Mesendoderm (in vitro differentiated cells): ENCODE measurements at regions not wholly inside any gene's neighbourhood (a gene's known extent, or its start where the extent isn't known, plus 50 kb on each side); places are given as distances from the start of the nearest gene placed in this dataset.

ENCODE experiments used
- DNase-seq: peaks from one replicate; pipeline ENCODE4 v3.0.0; 2013
- H2AK5ac ChIP-seq: 2 replicates; pipeline ENCODE4 v1.6.1; 2013; ENCODE audit warnings: low read length, inconsistent platforms
- H2BK120ac ChIP-seq: 2 replicates; pipeline ENCODE4 v1.6.1; 2013; ENCODE audit warnings: low read depth, mild to moderate bottlenecking, low read length, moderate library complexity, mixed read lengths
- H2BK15ac ChIP-seq: replicated peaks from 2 replicates; pipeline ENCODE4 v1.6.1; 2013; ENCODE audit warnings: low read depth, mild to moderate bottlenecking, moderate library complexity
- H2BK5ac ChIP-seq: 2 replicates; pipeline ENCODE4 v1.6.1; 2013; ENCODE audit warnings: low read length, inconsistent platforms
- H3K18ac ChIP-seq: 2 replicates; pipeline ENCODE4 v1.6.1; 2013; ENCODE audit warnings: mild to moderate bottlenecking, low read length, mixed read lengths
- H3K23ac ChIP-seq: one replicate; pipeline ENCODE4 v1.6.1; 2013; ENCODE audit warnings: low read length
- H3K27ac ChIP-seq: 2 replicates; pipeline ENCODE4 v1.5.1; 2013; ENCODE audit warnings: low read depth, mild to moderate bottlenecking, inconsistent platforms, low read length, moderate library complexity
- H3K27me3 ChIP-seq: 2 replicates; pipeline ENCODE4 v1.6.1; 2013; ENCODE audit warnings: low read length, control low read depth, mild to moderate bottlenecking, inconsistent platforms; ENCODE audit not compliant: insufficient read depth, poor library complexity
- H3K36me3 ChIP-seq: 2 replicates; pipeline ENCODE4 v1.6.1; 2013; ENCODE audit warnings: low read length, inconsistent platforms; ENCODE audit not compliant: control insufficient read depth, insufficient read depth
- H3K4ac ChIP-seq: one replicate; pipeline ENCODE4 v1.6.1; 2013; ENCODE audit warnings: low read depth, mild to moderate bottlenecking, low read length, moderate library complexity
- H3K4me1 ChIP-seq: 2 replicates; pipeline ENCODE4 v1.6.1; 2013; ENCODE audit warnings: low read depth, low read length, inconsistent platforms; ENCODE audit not compliant: control insufficient read depth
- H3K4me2 ChIP-seq: 2 replicates; pipeline ENCODE4 v1.6.1; 2013; ENCODE audit warnings: low read length
- H3K4me3 ChIP-seq: 2 replicates; pipeline ENCODE4 v1.5.1; 2013; ENCODE audit warnings: mild to moderate bottlenecking, low read length
- H3K56ac ChIP-seq: one replicate; pipeline ENCODE4 v1.6.1; 2013; ENCODE audit warnings: low read length
- H3K79me1 ChIP-seq: 2 replicates; pipeline ENCODE4 v1.6.1; 2013; ENCODE audit warnings: low read length, inconsistent platforms
- H3K79me2 ChIP-seq: 2 replicates; pipeline ENCODE4 v1.6.1; 2013; ENCODE audit warnings: mild to moderate bottlenecking, low read length; ENCODE audit not compliant: control insufficient read depth, insufficient read depth
- H3K9ac ChIP-seq: 2 replicates; pipeline ENCODE4 v1.6.1; 2013; ENCODE audit warnings: low read length, inconsistent platforms
- H4K5ac ChIP-seq: one replicate; pipeline ENCODE4 v1.6.1; 2013; ENCODE audit warnings: low read length
- H4K8ac ChIP-seq: one replicate; pipeline ENCODE4 v1.6.1; 2013; ENCODE audit warnings: low read depth, mild to moderate bottlenecking, control low read depth, low read length, moderate library complexity
- WGBS: extraction: QIAGEN DNeasy Blood & Tissue Kit; methylation state at CpG from one replicate; pipeline ENCODE4 v1.1.7; 2013; ENCODE audit warnings: low lambda C conversion rate, missing lambda C conversion rate; ENCODE audit not compliant: insufficient coverage; ENCODE audit errors: extremely low coverage; 5-methylcytosine and 5-hydroxymethylcytosine counted together

DNA sequence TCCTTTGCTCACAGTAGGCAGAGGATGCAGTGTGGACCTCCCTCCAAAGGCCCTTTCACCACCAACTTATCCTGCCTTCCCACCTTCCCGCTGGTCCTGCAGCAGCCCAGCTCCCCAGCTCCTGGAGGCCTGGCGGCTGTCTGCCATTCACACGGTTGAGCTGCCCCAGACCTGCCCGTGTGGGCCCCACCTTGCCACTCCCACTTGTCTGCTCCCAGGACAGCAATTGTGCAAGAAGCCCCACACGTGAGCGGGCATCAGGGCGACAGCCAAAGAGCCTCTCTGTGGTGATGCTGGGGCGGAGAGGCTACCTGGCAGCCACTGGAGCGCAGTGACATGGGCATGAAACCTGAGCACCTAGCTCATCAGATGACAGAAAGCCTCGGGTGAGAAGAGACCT lies 248.6 kb upstream of the MAF start:
- Histone ChIP-seq H3K36me3 (no peaks in the 10 kb centered on the region), H3K4me2 (no peak overlapping the region), H3K4ac (no peak overlapping the region), H3K79me2 (no peaks in the 10 kb centered on the region), H3K23ac (no peak overlapping the region), H4K8ac (no peak overlapping the region), H3K56ac (no peak overlapping the region), H3K18ac (no peak overlapping the region), H3K79me1 (no peaks in the 10 kb centered on the region), H2AK5ac (no peak overlapping the region), H3K9ac (no peak overlapping the region), H3K4me1 (no peaks in the 10 kb centered on the region), H2BK5ac (no peak overlapping the region), H3K27ac (no peak overlapping the region), H3K4me3 (no peak overlapping the region), H3K27me3 (no peaks in the 10 kb centered on the region), H2BK120ac (no peak overlapping the region), H2BK15ac (no peak overlapping the region), H4K5ac (no peak overlapping the region)
- no peak for DNase-seq
- WGBS: no CpG with 5 or more reads among the region's 10 CpGs

DNA sequence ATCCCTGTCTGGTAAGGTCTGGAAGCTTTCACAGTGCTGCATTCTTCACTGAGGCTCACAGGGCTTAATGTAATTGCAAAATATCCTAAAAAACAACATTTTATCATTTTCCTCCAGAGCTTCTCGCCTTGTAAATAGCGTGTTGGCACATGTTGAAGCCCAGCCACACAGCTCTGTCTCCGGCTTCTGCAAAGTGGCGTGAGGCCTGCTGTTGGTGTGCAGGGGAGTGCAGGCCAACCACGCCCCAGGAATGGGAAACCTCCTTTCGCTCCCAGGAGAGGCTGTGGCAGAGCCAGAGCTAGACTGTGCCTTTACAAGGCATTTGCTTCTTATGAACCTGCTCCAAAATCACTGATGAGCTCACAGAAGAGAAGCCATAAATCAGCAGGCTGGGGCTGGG lies 248.2 kb upstream of the MAF start:
- no peaks in the 10 kb centered on the region for H3K27me3 ChIP-seq
- H4K5ac ChIP-seq: no peak overlapping the region
- no peaks in the 10 kb centered on the region for H3K79me1 ChIP-seq
- no peak overlapping the region for H4K8ac ChIP-seq
- no peak overlapping the region for H3K56ac ChIP-seq
- no CpG with 5 or more reads among the region's 6 CpGs for WGBS
- no peak overlapping the region for H2BK120ac ChIP-seq
- no peak overlapping the region for H2BK5ac ChIP-seq
- no peak overlapping the region for H3K4ac ChIP-seq
- DNase-seq: no peak
- no peak overlapping the region for H3K27ac ChIP-seq
- H3K18ac ChIP-seq: no peak overlapping the region
- H3K4me3 ChIP-seq: no peak overlapping the region
- H3K4me2 ChIP-seq: no peak overlapping the region
- no peak overlapping the region for H3K9ac ChIP-seq
- no peak overlapping the region for H2AK5ac ChIP-seq
- no peak overlapping the region for H3K23ac ChIP-seq
- no peaks in the 10 kb centered on the region for H3K79me2 ChIP-seq
- H2BK15ac ChIP-seq: no peak overlapping the region
- H3K4me1 ChIP-seq: no peaks in the 10 kb centered on the region
- H3K36me3 ChIP-seq: no peaks in the 10 kb centered on the region

- H3K79me1 ChIP-seq: no peaks in the 10 kb centered on the region
- no peak overlapping the region for H2BK5ac ChIP-seq
- H3K4me2 ChIP-seq: no peak overlapping the region
- H3K18ac ChIP-seq: no peak overlapping the region
- no peak overlapping the region for H3K4me3 ChIP-seq
- H3K27ac ChIP-seq: no peak overlapping the region
- H3K9ac ChIP-seq: no peak overlapping the region
- no peak for DNase-seq
- no peaks in the 10 kb centered on the region for H3K79me2 ChIP-seq
- WGBS: no CpG with 5 or more reads among the region's 5 CpGs
- H3K4ac ChIP-seq: no peak overlapping the region
- no peak overlapping the region for H4K8ac ChIP-seq
- no peak overlapping the region for H4K5ac ChIP-seq
- H3K56ac ChIP-seq: no peak overlapping the region
- no peak overlapping the region for H3K23ac ChIP-seq
- H2BK15ac ChIP-seq: no peak overlapping the region
- no peak overlapping the region for H2AK5ac ChIP-seq
- no peaks in the 10 kb centered on the region for H3K36me3 ChIP-seq
- H2BK120ac ChIP-seq: no peak overlapping the region
- H3K4me1 ChIP-seq: no peaks in the 10 kb centered on the region
- no peaks in the 10 kb centered on the region for H3K27me3 ChIP-seq
Observed at GRCh38 chr16:79847569-79847968, 247.0 kb upstream of the MAF start.

GRCh38 chr16:79847101-79847500 lies 246.6 kb upstream of the MAF start:
- Histone ChIP-seq H4K8ac (no peak overlapping the region), H3K4me3 (no peak overlapping the region), H2BK120ac (no peak overlapping the region), H3K79me2 (no peaks in the 10 kb centered on the region), H3K4me1 (no peaks in the 10 kb centered on the region), H2BK5ac (no peak overlapping the region), H2AK5ac (no peak overlapping the region), H2BK15ac (no peak overlapping the region), H3K36me3 (no peaks in the 10 kb centered on the region), H3K27ac (no peak overlapping the region), H3K18ac (no peak overlapping the region), H4K5ac (no peak overlapping the region), H3K4ac (no peak overlapping the region), H3K79me1 (no peaks in the 10 kb centered on the region), H3K4me2 (no peak overlapping the region), H3K9ac (no peak overlapping the region), H3K27me3 (no peaks in the 10 kb centered on the region), H3K23ac (no peak overlapping the region), H3K56ac (no peak overlapping the region)
- no CpG with 5 or more reads among the region's 7 CpGs for WGBS
- DNase-seq: no peak

GRCh38 chr16:79845734-79846135 lies 245.2 kb upstream of the MAF start:
- Histone ChIP-seq H3K4ac (no peak overlapping the region), H2BK15ac (no peak overlapping the region), H3K79me2 (no peaks in the 10 kb centered on the region), H3K4me1 (no peaks in the 10 kb centered on the region), H3K79me1 (no peaks in the 10 kb centered on the region), H3K27me3 (no peaks in the 10 kb centered on the region), H4K5ac (no peak overlapping the region), H3K23ac (no peak overlapping the region), H3K36me3 (no peaks in the 10 kb centered on the region), H4K8ac (no peak overlapping the region), H3K4me3 (no peak overlapping the region), H2AK5ac (no peak overlapping the region), H3K27ac (no peak overlapping the region), H2BK120ac (no peak overlapping the region), H3K18ac (no peak overlapping the region), H3K4me2 (no peak overlapping the region), H3K56ac (no peak overlapping the region), H3K9ac (no peak overlapping the region), H2BK5ac (no peak overlapping the region)
- WGBS: no CpG with 5 or more reads among the region's 7 CpGs
- DNase-seq: peak; percentile 36

DNA sequence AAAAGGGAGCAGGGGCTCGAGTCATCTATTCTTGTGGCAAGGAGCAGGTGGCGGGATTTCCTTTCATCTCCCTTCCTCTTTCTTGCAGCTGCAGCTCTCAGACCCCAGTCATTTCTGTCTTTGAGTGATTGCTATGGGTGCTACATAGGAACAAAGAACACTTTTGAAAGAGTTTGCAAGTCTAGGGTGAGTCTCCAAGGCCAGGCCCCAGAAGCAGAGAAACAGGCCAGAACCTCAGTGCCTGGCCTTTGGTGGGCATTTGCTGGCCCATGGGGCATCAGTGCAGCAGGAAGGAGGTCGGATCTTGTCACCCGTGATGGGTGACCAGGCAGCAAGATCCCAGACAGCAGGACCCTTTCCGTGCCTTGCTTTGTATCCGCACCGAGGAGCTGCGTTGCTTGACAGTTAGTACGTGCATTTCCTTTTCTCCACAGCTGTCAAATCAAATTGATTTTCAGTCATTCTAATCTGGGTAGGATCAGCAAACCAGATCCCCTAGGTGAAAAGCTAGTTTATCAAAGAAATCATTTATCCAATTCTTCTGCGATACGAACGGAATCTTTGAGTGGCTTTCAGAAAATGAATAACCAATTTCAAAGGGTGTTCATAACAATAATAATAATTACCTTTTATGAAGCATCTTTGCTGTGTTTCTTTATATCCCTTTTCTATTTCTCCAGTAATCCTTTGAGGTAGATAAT lies 244.6 kb upstream of the MAF start:
- H4K8ac ChIP-seq: no peak overlapping the region
- H2BK15ac ChIP-seq: no peak overlapping the region
- H2AK5ac ChIP-seq: no peak overlapping the region
- no peak overlapping the region for H3K27ac ChIP-seq
- H3K18ac ChIP-seq: no peak overlapping the region
- no peak overlapping the region for H3K23ac ChIP-seq
- no peak overlapping the region for H3K4me2 ChIP-seq
- no peak overlapping the region for H2BK120ac ChIP-seq
- no peak overlapping the region for H3K9ac ChIP-seq
- no peak overlapping the region for H3K4ac ChIP-seq
- no peaks in the 10 kb centered on the region for H3K79me2 ChIP-seq
- H3K56ac ChIP-seq: no peak overlapping the region
- no peak overlapping the region for H3K4me3 ChIP-seq
- H2BK5ac ChIP-seq: no peak overlapping the region
- H3K27me3 ChIP-seq: no peaks in the 10 kb centered on the region
- no peaks in the 10 kb centered on the region for H3K36me3 ChIP-seq
- DNase-seq: no peak
- H4K5ac ChIP-seq: no peak overlapping the region
- no peaks in the 10 kb centered on the region for H3K4me1 ChIP-seq
- no peaks in the 10 kb centered on the region for H3K79me1 ChIP-seq
- WGBS: no CpG with 5 or more reads among the region's 12 CpGs
